IPS-NIHi7 (cell line): ENCODE measurements at regions not wholly inside any gene's neighbourhood (a gene's known extent, or its start where the extent isn't known, plus 50 kb on each side); places are given as distances from the start of the nearest gene placed in this dataset.
"Not testable (repeated sequence)": the region's sequence is repeated elsewhere in the genome, so short reads cannot be mapped to it uniquely, and the experiment has no call there.

Source experiments
- DNase-seq: peaks from one replicate; pipeline ENCODE4 v3.0.0; 2012; ENCODE audit warnings: mixed read lengths; ENCODE audit errors: extremely low spot score

- no peak for DNase-seq
These were observed 105.4 kb downstream of the RFX6 start for GRCh38 chr6:116982401-116982800.

GRCh38 chr6:116983375-116983774 is 106.3 kb downstream of the RFX6 start:
- no peak for DNase-seq

- no peak for DNase-seq
These were observed 109.8 kb downstream of the RFX6 start for GRCh38 chr6:116986819-116987218.

- DNase-seq, result no peak
These were observed 113.6 kb downstream of the RFX6 start for GRCh38 chr6:116990679-116991078.

GRCh38 chr6:116992546-116992945 is 115.5 kb downstream of the RFX6 start:
- no peak for DNase-seq

GRCh38 chr6:116994447-116994846 is 117.4 kb downstream of the RFX6 start:
- DNase-seq, result no peak

- DNase-seq, result no peak
These were observed 119.8 kb downstream of the RFX6 start for GRCh38 chr6:116996842-116997241.

- DNase-seq, result no peak
These were observed 120.5 kb downstream of the RFX6 start for GRCh38 chr6:116997496-116997895.

- no peak for DNase-seq
These were observed 130.6 kb downstream of the RFX6 start for GRCh38 chr6:117007659-117008058.

- no peak for DNase-seq
These were observed 131.6 kb downstream of the RFX6 start for GRCh38 chr6:117008618-117009017.

GRCh38 chr6:117014641-117015473 is 137.8 kb downstream of the RFX6 start:
- not testable (repeated sequence) for DNase-seq

- not testable (repeated sequence) for DNase-seq
These were observed 138.4 kb downstream of the RFX6 start for GRCh38 chr6:117015474-117015804.

- no peak for DNase-seq
These were observed 141.7 kb downstream of the RFX6 start for GRCh38 chr6:117018771-117019170.

GRCh38 chr6:117022774-117023173 is 145.7 kb downstream of the RFX6 start:
- no peak for DNase-seq

GRCh38 chr6:117025310-117025709 is 148.3 kb downstream of the RFX6 start:
- DNase-seq, result peak; percentile 29

- DNase-seq, result no peak
These were observed 151.2 kb downstream of the RFX6 start for GRCh38 chr6:117028256-117028655.

GRCh38 chr6:117034547-117034946 is 157.5 kb downstream of the RFX6 start:
- no peak for DNase-seq

GRCh38 chr6:117034971-117035370 is 157.9 kb downstream of the RFX6 start:
- DNase-seq, result no peak

GRCh38 chr6:117050301-117050700 is 173.3 kb downstream of the RFX6 start:
- no peak for DNase-seq

GRCh38 chr6:117072134-117072533 is 193.2 kb upstream of the VGLL2 start:
- no peak for DNase-seq

GRCh38 chr6:117072781-117073180 is 192.6 kb upstream of the VGLL2 start:
- peak; percentile 71 for DNase-seq

GRCh38 chr6:117074672-117075071 is 190.7 kb upstream of the VGLL2 start:
- DNase-seq, result no peak

- DNase-seq, result no peak
These were observed 190.1 kb upstream of the VGLL2 start for GRCh38 chr6:117075218-117075617.

GRCh38 chr6:117076076-117076475 is 189.3 kb upstream of the VGLL2 start:
- DNase-seq, result no peak
